ENCODE measurements at regions not wholly inside any gene's neighbourhood (a gene's known extent, or its start where the extent isn't known, plus 50 kb on each side); places are given as distances from the start of the nearest gene placed in this dataset.

GRCh38 chr4:135325264-135325663 is 1123.7 kb upstream of the PABPC4L start:
- no peak for TF ChIP-seq SP1 (IDR thresholded peaks at IDR 0.05)
- TF ChIP-seq TARDBP (IDR thresholded peaks at IDR 0.05): no peak
- no peak for TF ChIP-seq FOXM1 (IDR thresholded peaks at IDR 0.05; ENCODE audit: borderline replicate concordance)
- TF ChIP-seq L3MBTL2 (conservative IDR thresholded peaks at IDR 0.05): no peak
- no peak for TF ChIP-seq HDGF (IDR thresholded peaks at IDR 0.05; ENCODE audit: borderline replicate concordance)
- no peak for TF ChIP-seq FOXK2 (IDR thresholded peaks at IDR 0.05)
- TF ChIP-seq BHLHE40 (IDR thresholded peaks at IDR 0.05; ENCODE audit: borderline replicate concordance): no peak
- no peak for TF ChIP-seq CTBP1 (IDR thresholded peaks at IDR 0.05; ENCODE audit: borderline replicate concordance)
- no peak for TF ChIP-seq LEF1 (IDR thresholded peaks at IDR 0.05; ENCODE audit: borderline replicate concordance)
- TF ChIP-seq NFRKB (IDR thresholded peaks at IDR 0.05): no peak
- TF ChIP-seq ELF4 (IDR thresholded peaks at IDR 0.05): no peak
- no peak for TF ChIP-seq SUZ12 (IDR thresholded peaks at IDR 0.05)
- TF ChIP-seq ZNF384 (IDR thresholded peaks at IDR 0.05): no peak
